ENCODE measurements at regions not wholly inside any gene's neighbourhood (a gene's known extent, or its start where the extent isn't known, plus 50 kb on each side); places are given as distances from the start of the nearest gene placed in this dataset.

- TF ChIP-seq CTCF (IDR thresholded peaks at IDR 0.05) = no peak
- no peak for TF ChIP-seq POLR2A (IDR thresholded peaks at IDR 0.05)
Measured at GRCh38 chr16:66146798-66147197, 219.7 kb upstream of the CDH5 start.
